B cell (primary cell): ENCODE measurements at regions not wholly inside any gene's neighbourhood (a gene's known extent, or its start where the extent isn't known, plus 50 kb on each side); places are given as distances from the start of the nearest gene placed in this dataset.

Experiments used
- EZH2 ChIP-seq: IDR thresholded peaks from 2 replicates; pipeline ENCODE4 v1.6.1; 2012; ENCODE audit warnings: borderline replicate concordance, low read depth, mild to moderate bottlenecking, moderate library complexity, low read length; ENCODE audit not compliant: insufficient read depth, poor library complexity, severe bottlenecking
- TF ChIP-seq, protein P1 (sequence below): fragments of 200-600 bp; IDR thresholded peaks from one replicate; pipeline ENCODE4 v1.8.0; 2022; ENCODE audit warnings: antibody characterized with exemption, mild to moderate bottlenecking

DNA sequence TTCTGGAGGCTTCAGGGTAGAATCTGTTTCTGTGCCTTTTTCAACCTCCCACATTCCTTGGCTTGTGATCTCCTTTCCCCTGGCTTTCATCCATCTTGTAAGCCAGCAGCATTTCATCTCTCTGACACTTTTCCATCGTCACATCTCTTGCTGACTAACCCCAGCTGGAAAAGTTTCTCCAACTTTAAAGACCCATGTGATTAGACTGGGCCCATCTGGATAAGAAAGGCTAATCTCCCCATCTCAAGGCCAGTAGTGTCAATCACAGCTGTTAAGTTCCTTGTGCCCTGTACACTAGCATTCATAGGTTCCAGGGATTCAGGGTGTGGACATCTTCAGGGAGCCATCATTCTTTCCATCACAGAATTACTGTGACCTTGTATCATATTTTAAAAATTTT is 452.1 kb downstream of the TTLL7 start:
- TF ChIP-seq, protein P1, sequence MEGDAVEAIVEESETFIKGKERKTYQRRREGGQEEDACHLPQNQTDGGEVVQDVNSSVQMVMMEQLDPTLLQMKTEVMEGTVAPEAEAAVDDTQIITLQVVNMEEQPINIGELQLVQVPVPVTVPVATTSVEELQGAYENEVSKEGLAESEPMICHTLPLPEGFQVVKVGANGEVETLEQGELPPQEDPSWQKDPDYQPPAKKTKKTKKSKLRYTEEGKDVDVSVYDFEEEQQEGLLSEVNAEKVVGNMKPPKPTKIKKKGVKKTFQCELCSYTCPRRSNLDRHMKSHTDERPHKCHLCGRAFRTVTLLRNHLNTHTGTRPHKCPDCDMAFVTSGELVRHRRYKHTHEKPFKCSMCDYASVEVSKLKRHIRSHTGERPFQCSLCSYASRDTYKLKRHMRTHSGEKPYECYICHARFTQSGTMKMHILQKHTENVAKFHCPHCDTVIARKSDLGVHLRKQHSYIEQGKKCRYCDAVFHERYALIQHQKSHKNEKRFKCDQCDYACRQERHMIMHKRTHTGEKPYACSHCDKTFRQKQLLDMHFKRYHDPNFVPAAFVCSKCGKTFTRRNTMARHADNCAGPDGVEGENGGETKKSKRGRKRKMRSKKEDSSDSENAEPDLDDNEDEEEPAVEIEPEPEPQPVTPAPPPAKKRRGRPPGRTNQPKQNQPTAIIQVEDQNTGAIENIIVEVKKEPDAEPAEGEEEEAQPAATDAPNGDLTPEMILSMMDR, result no peak
- no peak for TF ChIP-seq EZH2
